ENCODE measurements at regions not wholly inside any gene's neighbourhood (a gene's known extent, or its start where the extent isn't known, plus 50 kb on each side); places are given as distances from the start of the nearest gene placed in this dataset.

DNA sequence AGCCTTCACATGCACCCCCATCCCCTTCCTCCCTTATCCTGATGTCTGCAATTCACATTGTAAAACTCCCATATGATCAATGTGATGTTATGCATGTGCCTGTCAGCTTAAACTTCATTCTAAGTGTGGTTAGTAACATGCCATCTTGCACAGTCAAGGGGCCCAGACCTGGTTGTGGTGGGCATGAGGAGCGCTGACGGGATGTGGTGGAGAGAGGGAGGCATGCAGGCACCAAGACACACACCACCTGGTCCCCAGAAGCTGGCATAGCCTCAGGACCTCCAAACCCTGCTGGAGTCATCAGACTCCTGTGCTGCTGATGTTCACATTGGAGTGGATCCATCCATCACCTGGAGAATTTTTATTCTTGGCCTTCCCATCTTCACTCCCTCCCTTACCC is 90.5 kb upstream of the ABCC4 start:
- no peaks in the 10 kb centered on the region for H3K4me1 Mint-ChIP-seq
- H3K9me3 ChIP-seq (ENCODE audit: low read length): no peaks in the 10 kb centered on the region
- H3K27ac Mint-ChIP-seq: peak overlapping the region in 1 of 8 donors; percentile 15
- H3K27ac ChIP-seq (ENCODE audit: low read depth, low read length): no peak overlapping the region
- H3K27me3 ChIP-seq (ENCODE audit: insufficient read depth, low read length, poor library complexity, severe bottlenecking): no peaks in the 10 kb centered on the region
- CTCF ChIA-PET: interaction anchor here (1.6 to 3.8 kb wide), 2 partner anchors 11 to 12 kb away, joined by 6 to 11 read pairs; no protein-coding TSS in a partner anchor
- POLR2A ChIA-PET: no interaction called here
- no peaks in the 10 kb centered on the region for H3K4me1 ChIP-seq (ENCODE audit: insufficient read depth, low read length)
- H3K36me3 ChIP-seq (ENCODE audit: insufficient read depth, low read length): no peaks in the 10 kb centered on the region
- H3K4me3 ChIP-seq (ENCODE audit: low read length): no peak overlapping the region
- no peak overlapping the region for H3K4me3 Mint-ChIP-seq
- H3K9me3 Mint-ChIP-seq: no peaks in the 10 kb centered on the region
- H3K36me3 Mint-ChIP-seq: peaks cover 0 to 3% (median 2%) of the 10 kb centered on the region in 3 donors
- H3K27me3 Mint-ChIP-seq: peaks cover 11 to 50% of the 10 kb centered on the region in 2 donors
- no peak for DNase-seq

DNA sequence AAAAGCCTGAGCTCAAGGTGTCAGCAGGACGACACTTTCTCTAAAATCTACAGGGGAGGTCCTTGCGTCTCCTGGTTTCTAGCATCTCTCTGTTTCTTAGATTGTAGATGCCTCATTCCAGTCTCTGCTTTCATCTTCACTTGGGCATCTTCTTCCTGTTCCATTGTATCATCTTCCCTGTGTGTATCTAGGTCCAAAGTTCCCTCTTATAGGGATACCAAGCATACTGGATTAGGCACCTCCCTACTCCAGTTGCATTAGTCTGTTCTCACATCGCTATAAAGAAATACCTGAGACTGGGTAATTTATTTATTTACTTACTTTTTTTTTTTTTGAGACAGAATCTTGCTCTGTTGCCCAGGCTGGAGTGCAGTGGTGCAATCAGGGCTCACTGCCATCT is 91.3 kb upstream of the ABCC4 start:
- no peaks in the 10 kb centered on the region for H3K4me1 Mint-ChIP-seq
- ChIA-PET POLR2A (no interaction called here), CTCF (interaction anchor here (3.8 kb wide), 1 partner anchor 11 kb away, joined by 11 read pairs; no protein-coding TSS in a partner anchor)
- Histone ChIP-seq H3K4me1 (ENCODE audit: insufficient read depth, low read length) (no peaks in the 10 kb centered on the region), H3K27ac (ENCODE audit: low read depth, low read length) (no peak overlapping the region), H3K9me3 (ENCODE audit: low read length) (no peaks in the 10 kb centered on the region), H3K4me3 (ENCODE audit: low read length) (no peak overlapping the region), H3K36me3 (ENCODE audit: insufficient read depth, low read length) (no peaks in the 10 kb centered on the region), H3K27me3 (ENCODE audit: insufficient read depth, low read length, poor library complexity, severe bottlenecking) (no peaks in the 10 kb centered on the region)
- H3K27ac Mint-ChIP-seq: no peak overlapping the region
- no peak overlapping the region for H3K4me3 Mint-ChIP-seq
- H3K36me3 Mint-ChIP-seq: peaks cover 0 to 3% (median 2%) of the 10 kb centered on the region in 3 donors
- no peak for DNase-seq
- peaks cover 11 to 48% of the 10 kb centered on the region in 2 donors for H3K27me3 Mint-ChIP-seq
- no peaks in the 10 kb centered on the region for H3K9me3 Mint-ChIP-seq

DNA sequence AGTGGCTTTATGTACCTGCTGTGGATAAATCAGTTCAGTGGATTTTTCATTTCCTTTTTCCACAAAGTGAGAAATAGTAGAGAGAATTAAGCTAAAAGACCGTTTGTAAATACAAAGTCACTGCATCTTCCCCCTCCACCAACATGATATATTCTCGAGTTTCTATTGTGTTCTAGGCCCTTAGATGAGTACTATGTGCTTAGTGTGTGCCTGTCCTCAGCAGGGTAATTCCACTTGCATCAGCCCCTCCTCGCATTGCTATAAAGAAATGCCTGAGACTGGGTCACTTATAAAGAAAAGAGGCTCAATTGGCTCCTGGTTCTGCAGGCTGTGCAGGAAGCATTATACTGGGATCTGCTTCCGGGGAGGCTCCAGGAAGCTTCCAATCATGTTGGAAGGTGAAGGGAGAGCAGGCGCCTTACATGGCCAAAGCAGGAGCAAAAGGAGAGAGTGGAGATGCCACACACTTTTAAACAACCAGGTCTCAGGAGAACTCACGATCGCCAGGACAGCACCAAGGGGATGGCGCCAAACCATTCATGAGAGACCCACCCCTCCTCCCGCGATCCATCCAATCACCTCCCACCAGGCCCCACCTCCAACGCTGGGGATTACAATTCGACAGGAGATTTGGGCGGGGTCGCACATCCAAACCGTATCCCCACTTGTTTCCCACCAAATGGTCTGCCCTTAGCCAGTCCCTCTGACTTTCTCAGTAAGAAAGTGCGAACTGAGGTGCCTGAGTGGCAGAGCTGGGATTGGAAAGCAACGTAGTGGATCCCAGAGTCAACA is 102.3 kb upstream of the ABCC4 start:
- no peaks in the 10 kb centered on the region for H3K27me3 ChIP-seq (ENCODE audit: insufficient read depth, low read length, poor library complexity, severe bottlenecking)
- POLR2A ChIA-PET: interaction anchor here (1.1 kb wide), 1 partner anchor 212 kb away, joined by 3 read pairs; no protein-coding TSS in a partner anchor
- no peak overlapping the region for H3K27ac ChIP-seq (ENCODE audit: low read depth, low read length)
- Mint-ChIP-seq H3K4me3 (peak overlapping the region; percentile 66 to 92 (median 91)), H3K4me1 (peaks cover 8 to 13% (median 13%) of the 10 kb centered on the region in 3 donors), H3K27me3 (peaks cover 2 to 16% of the 10 kb centered on the region in 2 donors), H3K27ac (peak overlapping the region in 3 of 8 donors; percentile 26 to 87 (median 64)), H3K9me3 (no peaks in the 10 kb centered on the region), H3K36me3 (no peaks in the 10 kb centered on the region)
- H3K36me3 ChIP-seq (ENCODE audit: insufficient read depth, low read length): no peaks in the 10 kb centered on the region
- peak in 1 of 5 donors; percentile 1 for DNase-seq
- peak overlapping the region; percentile 73 for H3K4me3 ChIP-seq (ENCODE audit: low read length)
- CTCF ChIA-PET: interaction anchor here (0.9 to 9.3 kb wide), 30 partner anchors 10 to 855 kb away, joined by 3 to 124 read pairs (median 4); partner anchors contain the start of gene ABCC4
- H3K4me1 ChIP-seq (ENCODE audit: insufficient read depth, low read length): no peaks in the 10 kb centered on the region
- no peaks in the 10 kb centered on the region for H3K9me3 ChIP-seq (ENCODE audit: low read length)

DNA sequence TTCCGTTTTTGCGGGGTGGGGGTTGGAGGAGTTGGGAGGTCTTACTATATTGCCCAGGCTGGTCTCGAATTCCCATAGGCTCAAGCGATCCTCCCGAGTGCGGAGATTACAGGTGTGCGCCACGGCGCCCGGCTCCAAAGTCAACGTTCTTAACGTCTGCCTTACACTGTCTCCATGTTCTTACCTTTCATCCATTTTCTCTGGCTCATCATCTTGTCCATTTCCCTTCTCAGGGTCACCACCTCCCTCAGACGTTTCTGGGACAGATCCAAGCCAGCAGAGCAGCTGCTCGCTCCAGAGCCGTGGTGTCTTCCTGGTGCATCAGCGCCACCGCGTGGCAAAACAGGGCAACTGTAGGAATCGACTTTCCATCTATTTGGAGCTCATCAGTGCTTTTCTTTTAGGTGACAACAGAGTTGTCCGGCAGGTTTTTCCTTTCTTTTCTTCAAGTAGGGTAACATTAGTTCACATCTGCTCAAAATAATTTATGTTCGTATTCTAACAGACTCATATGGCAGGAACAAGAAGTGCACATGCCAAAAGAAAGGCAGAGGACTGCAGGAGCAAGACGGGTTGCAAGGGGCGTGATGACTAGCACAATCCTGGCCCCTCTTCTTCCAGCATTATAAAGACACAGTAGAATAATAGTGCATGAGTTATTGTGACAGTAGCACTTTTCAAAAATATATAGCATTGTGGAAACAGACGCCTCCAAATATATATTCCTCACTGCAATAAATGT is 103.1 kb upstream of the ABCC4 start:
- H3K4me3 Mint-ChIP-seq: peak overlapping the region; percentile 57 to 92 (median 91)
- Histone ChIP-seq H3K4me3 (ENCODE audit: low read length) (peak overlapping the region; percentile 73), H3K27ac (ENCODE audit: low read depth, low read length) (no peak overlapping the region), H3K36me3 (ENCODE audit: insufficient read depth, low read length) (no peaks in the 10 kb centered on the region), H3K4me1 (ENCODE audit: insufficient read depth, low read length) (no peaks in the 10 kb centered on the region), H3K27me3 (ENCODE audit: insufficient read depth, low read length, poor library complexity, severe bottlenecking) (no peaks in the 10 kb centered on the region), H3K9me3 (ENCODE audit: low read length) (no peaks in the 10 kb centered on the region)
- no peaks in the 10 kb centered on the region for H3K9me3 Mint-ChIP-seq
- ChIA-PET CTCF (interaction anchor here (0.6 to 9.3 kb wide), 38 partner anchors 9 to 856 kb away, joined by 3 to 124 read pairs (median 4); partner anchors contain the start of gene ABCC4), POLR2A (interaction anchor here (1.1 kb wide), 1 partner anchor 213 kb away, joined by 3 read pairs; no protein-coding TSS in a partner anchor)
- DNase-seq: peak; percentile 58 to 81 (median 64)
- peaks cover 2 to 16% of the 10 kb centered on the region in 2 donors for H3K27me3 Mint-ChIP-seq
- H3K36me3 Mint-ChIP-seq: no peaks in the 10 kb centered on the region
- peaks cover 8 to 13% (median 13%) of the 10 kb centered on the region in 3 donors for H3K4me1 Mint-ChIP-seq
- H3K27ac Mint-ChIP-seq: peak overlapping the region in 5 of 8 donors; percentile 12 to 87 (median 78)

DNA sequence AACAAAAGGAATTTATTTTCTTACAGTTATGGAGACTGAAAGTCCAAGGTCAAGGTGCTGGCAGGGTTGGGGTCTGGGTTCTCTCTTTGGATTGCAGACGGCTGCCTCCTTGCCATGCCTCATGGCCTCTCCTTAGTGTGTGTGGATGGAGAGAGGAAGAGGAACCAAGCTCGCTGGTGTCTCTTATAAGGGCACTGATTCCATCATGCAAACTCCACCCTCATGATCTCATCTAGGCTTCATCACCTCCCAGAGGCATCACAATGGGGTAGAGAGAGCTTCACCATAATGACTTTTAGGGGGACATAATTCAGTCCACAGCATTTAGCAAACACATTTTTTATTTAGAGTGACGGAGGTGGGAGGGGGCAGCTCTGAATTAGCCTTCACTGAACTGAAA is 104.9 kb upstream of the ABCC4 start:
- no peaks in the 10 kb centered on the region for H3K9me3 ChIP-seq (ENCODE audit: low read length)
- no peak for DNase-seq
- no peaks in the 10 kb centered on the region for H3K4me1 ChIP-seq (ENCODE audit: insufficient read depth, low read length)
- Mint-ChIP-seq H3K36me3 (no peaks in the 10 kb centered on the region), H3K4me1 (peaks cover 8 to 13% (median 13%) of the 10 kb centered on the region in 3 donors), H3K4me3 (no peak overlapping the region), H3K9me3 (no peaks in the 10 kb centered on the region), H3K27ac (no peak overlapping the region), H3K27me3 (peaks cover 2 to 26% of the 10 kb centered on the region in 2 donors)
- H3K27ac ChIP-seq (ENCODE audit: low read depth, low read length): no peak overlapping the region
- H3K36me3 ChIP-seq (ENCODE audit: insufficient read depth, low read length): no peaks in the 10 kb centered on the region
- POLR2A ChIA-PET: no interaction called here
- no peaks in the 10 kb centered on the region for H3K27me3 ChIP-seq (ENCODE audit: insufficient read depth, low read length, poor library complexity, severe bottlenecking)
- CTCF ChIA-PET: interaction anchor here (0.9 to 9.3 kb wide), 4 partner anchors 19 to 215 kb away, joined by 3 to 124 read pairs (median 34); partner anchors contain the start of gene ABCC4
- no peak overlapping the region for H3K4me3 ChIP-seq (ENCODE audit: low read length)

DNA sequence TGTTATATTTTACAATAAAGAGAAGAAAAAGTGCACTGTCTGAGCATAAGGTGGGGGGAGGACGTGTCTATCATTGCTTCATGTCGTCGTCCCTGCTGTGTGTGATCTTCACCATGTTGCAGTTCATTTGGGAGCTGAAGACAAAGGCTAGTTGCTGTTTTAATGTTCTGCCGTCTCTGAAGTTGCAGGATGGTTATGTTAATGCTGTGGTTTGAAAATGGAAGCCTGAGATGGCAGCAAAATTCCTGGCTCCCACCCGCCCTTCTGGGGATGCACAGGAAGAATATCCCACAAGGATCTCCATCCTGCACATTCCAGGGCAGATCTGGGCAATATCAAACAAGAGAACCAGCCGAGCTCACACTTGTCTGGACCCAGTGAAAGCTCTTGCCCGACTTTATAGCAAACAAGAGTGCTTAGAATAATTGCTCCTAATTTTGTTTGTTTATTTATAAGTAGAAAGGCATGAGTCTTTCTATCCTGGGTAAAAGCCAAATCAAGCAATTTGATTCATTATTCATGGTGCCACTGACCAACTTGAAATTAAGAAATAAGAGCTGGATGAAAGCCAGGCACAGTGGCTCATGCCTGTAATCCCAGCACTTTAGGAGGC is 110.3 kb upstream of the ABCC4 start:
- Histone ChIP-seq H3K4me3 (ENCODE audit: low read length) (no peak overlapping the region), H3K27me3 (ENCODE audit: insufficient read depth, low read length, poor library complexity, severe bottlenecking) (no peaks in the 10 kb centered on the region), H3K36me3 (ENCODE audit: insufficient read depth, low read length) (no peaks in the 10 kb centered on the region), H3K4me1 (ENCODE audit: insufficient read depth, low read length) (no peaks in the 10 kb centered on the region), H3K27ac (ENCODE audit: low read depth, low read length) (no peak overlapping the region), H3K9me3 (ENCODE audit: low read length) (no peaks in the 10 kb centered on the region)
- Mint-ChIP-seq H3K27me3 (peaks cover 4 to 27% of the 10 kb centered on the region in 2 donors), H3K9me3 (peaks cover 0 to 4% (median 0%) of the 10 kb centered on the region in 5 donors), H3K36me3 (no peaks in the 10 kb centered on the region), H3K27ac (no peak overlapping the region), H3K4me1 (no peaks in the 10 kb centered on the region), H3K4me3 (no peak overlapping the region)
- ChIA-PET POLR2A (no interaction called here), CTCF (interaction anchor here (1.0 to 1.8 kb wide), 3 partner anchors 9 to 222 kb away, joined by 3 to 6 read pairs (median 3); no protein-coding TSS in a partner anchor)
- DNase-seq: no peak

DNA sequence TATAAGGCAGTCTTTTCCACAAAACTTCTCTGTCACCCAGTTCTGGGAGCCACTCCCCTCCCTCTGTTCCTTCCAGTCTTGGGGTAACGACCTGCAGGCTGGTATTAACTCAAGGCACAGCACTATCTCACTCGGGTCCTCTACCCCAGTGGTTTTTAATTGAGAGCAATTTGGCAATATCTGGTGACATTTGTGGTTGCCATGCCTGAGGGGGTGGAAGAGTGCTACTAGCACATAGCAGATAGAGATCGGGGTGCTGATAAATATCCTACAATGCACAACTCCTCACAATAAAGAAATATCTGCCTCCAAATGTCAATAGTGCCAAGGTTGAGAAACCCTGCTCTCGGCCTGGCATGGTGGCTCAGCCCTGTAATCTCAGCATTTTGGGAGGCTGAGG is 117.7 kb upstream of the ABCC4 start:
- Histone ChIP-seq H3K36me3 (ENCODE audit: insufficient read depth, low read length) (no peaks in the 10 kb centered on the region), H3K27ac (ENCODE audit: low read depth, low read length) (no peak overlapping the region), H3K4me3 (ENCODE audit: low read length) (no peak overlapping the region), H3K4me1 (ENCODE audit: insufficient read depth, low read length) (no peaks in the 10 kb centered on the region), H3K27me3 (ENCODE audit: insufficient read depth, low read length, poor library complexity, severe bottlenecking) (no peaks in the 10 kb centered on the region), H3K9me3 (ENCODE audit: low read length) (no peaks in the 10 kb centered on the region)
- CTCF ChIA-PET: interaction anchor here (2.0 kb wide), 1 partner anchor 15 kb away, joined by 5 read pairs; no protein-coding TSS in a partner anchor
- Mint-ChIP-seq H3K27ac (no peak overlapping the region), H3K4me1 (peaks cover 0 to 3% (median 0%) of the 10 kb centered on the region in 3 donors), H3K4me3 (no peak overlapping the region), H3K36me3 (no peaks in the 10 kb centered on the region), H3K9me3 (peaks cover 0 to 4% (median 0%) of the 10 kb centered on the region in 5 donors), H3K27me3 (peaks cover 3 to 31% of the 10 kb centered on the region in 2 donors)
- no peak for DNase-seq
- POLR2A ChIA-PET: no interaction called here

Measured in CD8-positive, alpha-beta memory T cell (primary cell).